IPS-18c (cell line): ENCODE measurements at regions not wholly inside any gene's neighbourhood (a gene's known extent, or its start where the extent isn't known, plus 50 kb on each side); places are given as distances from the start of the nearest gene placed in this dataset.
"Not testable (repeated sequence)": the region's sequence is repeated elsewhere in the genome, so short reads cannot be mapped to it uniquely, and the experiment has no call there.

Experiments
- H3K4me3 ChIP-seq: 2 replicates; pipeline ENCODE4 v1.7.0; 2013; ENCODE audit warnings: low read depth, mild to moderate bottlenecking, low read length, moderate library complexity; ENCODE audit not compliant: insufficient read depth
- H3K9me3 ChIP-seq: one replicate; pipeline ENCODE4 v1.6.1; 2013; ENCODE audit warnings: mild to moderate bottlenecking, low read length, moderate library complexity; ENCODE audit not compliant: control insufficient read depth, insufficient read depth

DNA sequence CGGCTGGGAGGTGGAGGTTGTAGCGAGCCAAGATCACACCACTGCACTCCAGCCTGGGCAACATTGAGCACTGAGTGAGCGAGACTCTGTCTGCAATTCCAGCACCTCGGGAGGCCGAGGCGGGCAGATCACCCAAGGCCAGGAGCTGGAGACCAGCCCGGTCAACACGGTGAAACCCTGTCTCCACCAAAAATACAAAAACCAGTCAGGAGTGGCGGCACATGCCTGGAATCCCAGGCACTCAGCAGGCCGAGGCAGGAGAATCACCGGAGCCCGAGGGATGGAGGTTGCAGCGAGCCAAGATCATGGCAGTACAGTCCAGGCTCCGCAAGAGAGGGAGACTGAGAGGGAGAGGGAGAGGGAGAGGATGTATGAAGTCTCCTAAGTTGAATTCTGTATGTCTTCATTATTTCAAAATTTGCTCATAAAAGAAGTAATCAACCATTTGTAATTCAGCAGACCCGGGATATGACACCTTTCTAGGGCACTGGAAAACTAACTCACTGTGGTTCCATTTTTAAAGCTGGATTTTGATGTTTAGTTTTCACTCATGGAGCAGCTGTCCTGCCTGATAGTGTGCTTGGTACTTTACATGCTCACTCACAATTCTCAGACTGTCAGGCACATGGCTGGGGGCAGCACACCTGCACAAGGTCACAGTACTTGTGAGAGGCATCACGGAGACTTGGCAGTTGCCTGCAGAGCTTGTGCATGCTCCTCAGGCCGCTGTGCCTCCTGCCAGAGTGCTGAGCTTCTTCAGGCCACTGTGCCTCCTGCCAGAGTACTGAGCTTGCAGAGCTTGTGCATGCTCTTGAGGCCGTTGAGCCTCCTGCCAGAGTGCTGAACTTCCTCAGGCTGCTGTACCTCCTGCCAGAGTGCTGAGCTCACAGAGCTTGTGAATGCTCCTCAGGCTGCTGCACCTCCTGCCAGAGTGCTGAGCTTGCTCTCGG is 106.2 kb downstream of the ERMARD start:
- Histone ChIP-seq H3K4me3 (no peak overlapping the region), H3K9me3 (peaks cover 10% of the 10 kb centered on the region)

DNA sequence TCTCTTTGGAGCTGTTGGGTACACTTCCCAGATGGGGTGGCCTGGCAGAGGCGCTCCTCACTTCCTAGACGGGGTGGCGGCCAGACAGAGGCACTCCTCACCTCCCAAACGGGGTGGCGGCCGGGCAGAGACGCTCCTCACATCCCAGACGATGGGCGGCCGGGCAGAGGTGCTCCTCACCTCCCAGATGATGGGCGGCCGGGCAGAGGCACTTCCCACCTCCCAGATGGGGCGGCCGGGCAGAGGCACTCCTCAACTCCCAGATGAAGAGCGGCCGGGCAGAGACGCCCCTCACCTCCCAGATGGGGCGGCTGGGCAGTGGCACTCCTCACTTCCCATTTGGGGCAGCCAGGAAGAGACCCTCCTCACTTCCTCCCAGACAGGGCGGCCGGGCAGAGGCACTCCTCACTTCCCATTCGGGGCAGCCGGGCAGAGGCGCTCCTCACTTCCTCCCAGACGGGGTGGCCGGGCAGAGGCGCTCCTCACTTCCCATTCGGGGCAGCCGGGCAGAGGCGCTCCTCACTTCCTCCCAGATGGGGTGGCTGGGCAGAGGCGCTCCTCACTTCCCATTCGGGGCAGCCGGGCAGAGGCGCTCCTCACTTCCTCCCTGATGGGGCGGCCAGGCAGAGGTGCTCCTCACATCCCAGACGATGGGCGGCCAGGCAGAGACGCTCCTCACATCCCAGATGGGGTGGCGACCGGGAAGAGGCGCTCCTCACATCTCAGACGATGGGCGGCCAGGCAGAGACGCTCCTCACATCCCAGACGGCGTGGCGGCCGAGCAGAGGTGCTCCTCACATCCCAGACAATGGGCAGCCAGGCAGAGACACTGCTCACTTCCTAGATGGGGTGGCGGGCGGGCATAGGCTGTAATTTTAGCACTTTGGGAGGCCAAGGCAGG is 105.3 kb downstream of the ERMARD start:
- not testable (repeated sequence) for H3K4me3 ChIP-seq
- H3K9me3 ChIP-seq, result peaks cover 12% of the 10 kb centered on the region

DNA sequence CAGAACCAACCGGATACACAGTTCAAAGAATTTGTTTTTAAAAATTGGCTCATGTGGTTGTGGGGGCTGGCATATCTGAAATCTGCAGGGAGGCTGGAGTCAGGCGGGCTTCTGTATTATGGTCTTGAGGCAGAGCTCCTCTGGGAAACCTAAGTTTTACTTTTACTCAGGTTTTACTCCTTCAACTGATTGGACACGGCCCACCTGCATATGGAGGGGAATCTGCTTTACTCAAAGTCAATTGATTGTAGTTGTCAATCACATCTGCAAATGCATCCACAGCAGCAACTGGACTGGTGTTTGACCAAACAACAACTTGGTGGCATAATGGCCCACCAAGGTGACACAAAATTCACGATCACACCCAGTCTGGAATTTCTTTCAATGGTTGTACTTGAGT is 103.4 kb downstream of the ERMARD start:
- H3K4me3 ChIP-seq, result no peak overlapping the region

DNA sequence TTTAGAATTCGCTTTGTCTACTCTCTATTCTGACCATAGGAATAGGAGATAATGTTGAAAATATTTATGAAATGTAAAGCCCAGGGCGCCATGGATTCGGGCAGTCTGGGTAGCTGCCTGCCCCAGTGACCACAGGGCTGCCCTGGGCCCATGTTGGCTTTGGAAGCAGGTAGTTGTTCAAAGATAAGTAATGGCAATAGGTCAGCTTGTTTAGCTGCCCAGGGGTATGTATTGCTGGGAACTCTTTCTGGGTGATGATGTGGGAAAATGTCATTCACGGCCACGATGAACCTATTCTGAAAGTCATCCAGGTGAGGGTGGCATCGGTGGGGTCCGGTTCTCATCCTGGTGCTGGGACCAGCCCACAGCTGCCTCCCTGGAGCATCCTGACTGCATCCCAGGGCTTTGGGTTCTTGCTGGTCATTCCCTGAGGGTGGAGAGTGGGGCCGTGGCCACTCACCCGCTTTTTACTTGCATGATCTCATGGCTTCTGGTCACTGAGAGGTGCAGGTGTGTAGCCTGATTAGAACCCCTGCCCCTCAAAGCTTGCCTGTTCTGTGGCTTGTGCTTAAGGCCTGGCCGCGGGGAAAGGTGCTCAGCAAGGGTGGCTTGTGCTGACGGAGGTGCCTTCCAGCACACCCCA is 102.8 kb downstream of the ERMARD start:
- no peak overlapping the region for H3K4me3 ChIP-seq
- H3K9me3 ChIP-seq, result peaks cover 12% of the 10 kb centered on the region

More for the DNA sequence above, 103.4 kb downstream of the ERMARD start:
- peaks cover 12% of the 10 kb centered on the region for H3K9me3 ChIP-seq

DNA sequence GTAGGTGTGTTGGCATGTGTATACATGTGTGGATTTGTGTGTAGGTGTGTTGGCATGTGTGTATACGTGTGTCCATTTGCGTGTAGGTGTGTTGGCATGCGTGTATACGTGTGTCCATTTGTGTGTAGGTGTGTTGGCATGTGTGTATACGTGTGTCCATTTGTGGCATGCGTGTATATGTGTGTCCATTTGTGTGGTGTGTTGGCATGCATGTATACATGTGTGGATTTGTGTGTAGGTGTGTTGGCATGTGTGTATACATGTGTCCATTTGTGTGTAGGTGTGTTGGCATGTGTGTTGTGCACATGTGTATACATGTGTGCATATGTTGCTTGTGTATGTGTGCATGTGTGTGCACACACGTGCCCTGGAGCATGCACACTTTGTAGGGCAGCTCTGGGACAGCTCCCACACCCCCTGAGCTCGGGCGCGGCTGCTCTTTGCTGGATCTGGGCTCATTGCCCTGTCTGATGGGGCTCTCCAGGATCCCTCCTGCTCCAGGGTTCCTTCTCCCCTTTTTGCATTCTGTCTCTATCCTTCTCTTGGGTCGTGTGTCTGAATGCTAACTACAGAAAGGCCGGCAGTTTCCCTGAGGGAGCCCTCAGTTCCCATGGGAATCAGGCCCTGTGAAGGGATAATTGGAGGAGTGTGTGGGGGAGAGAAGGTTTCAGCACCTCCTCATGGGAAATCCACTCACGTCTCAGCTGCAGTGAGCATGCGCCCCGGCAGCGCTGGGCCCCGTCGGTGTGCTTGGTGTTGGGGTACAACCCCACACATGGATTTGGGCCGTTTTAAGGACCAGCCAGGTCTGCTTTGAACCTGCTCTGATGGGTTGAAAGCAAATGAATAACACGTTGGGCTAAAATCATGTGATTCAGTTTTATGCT is 102.0 kb downstream of the ERMARD start:
- H3K4me3 ChIP-seq, result no peak overlapping the region
- peaks cover 12% of the 10 kb centered on the region for H3K9me3 ChIP-seq

DNA sequence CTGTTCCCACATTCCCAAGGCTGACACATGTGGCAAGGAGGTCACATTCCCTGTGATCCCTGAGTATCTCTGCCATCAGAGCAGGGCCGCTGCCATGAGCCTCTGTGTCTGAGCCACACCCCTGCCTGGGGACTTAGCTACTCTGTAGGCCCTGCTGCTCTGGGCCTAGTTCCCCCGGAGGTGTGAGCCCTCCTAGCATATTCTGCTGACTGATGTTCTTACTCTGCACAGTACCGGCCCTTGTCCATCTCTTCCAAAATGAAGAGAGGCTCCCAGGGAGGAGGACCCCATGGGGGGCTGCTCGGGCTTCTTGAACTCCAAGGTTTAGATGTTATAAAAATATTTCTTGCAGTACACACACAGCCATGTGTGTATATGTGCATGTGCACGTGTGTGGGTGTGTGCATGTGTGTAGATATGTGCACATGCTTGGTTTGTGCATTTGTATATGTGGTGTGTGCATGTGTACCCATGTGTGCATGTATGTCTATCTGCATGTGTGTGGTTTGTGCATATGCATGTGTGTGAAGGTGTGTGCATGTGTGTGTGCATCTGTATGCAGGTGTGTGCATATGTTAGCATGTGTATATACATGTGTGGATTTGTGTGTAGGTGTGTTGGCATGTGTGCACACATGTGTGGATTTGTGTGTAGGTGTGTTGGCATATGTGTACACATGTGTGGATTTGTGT is 101.2 kb downstream of the ERMARD start:
- Histone ChIP-seq H3K9me3 (peaks cover 8% of the 10 kb centered on the region), H3K4me3 (no peak overlapping the region)

DNA sequence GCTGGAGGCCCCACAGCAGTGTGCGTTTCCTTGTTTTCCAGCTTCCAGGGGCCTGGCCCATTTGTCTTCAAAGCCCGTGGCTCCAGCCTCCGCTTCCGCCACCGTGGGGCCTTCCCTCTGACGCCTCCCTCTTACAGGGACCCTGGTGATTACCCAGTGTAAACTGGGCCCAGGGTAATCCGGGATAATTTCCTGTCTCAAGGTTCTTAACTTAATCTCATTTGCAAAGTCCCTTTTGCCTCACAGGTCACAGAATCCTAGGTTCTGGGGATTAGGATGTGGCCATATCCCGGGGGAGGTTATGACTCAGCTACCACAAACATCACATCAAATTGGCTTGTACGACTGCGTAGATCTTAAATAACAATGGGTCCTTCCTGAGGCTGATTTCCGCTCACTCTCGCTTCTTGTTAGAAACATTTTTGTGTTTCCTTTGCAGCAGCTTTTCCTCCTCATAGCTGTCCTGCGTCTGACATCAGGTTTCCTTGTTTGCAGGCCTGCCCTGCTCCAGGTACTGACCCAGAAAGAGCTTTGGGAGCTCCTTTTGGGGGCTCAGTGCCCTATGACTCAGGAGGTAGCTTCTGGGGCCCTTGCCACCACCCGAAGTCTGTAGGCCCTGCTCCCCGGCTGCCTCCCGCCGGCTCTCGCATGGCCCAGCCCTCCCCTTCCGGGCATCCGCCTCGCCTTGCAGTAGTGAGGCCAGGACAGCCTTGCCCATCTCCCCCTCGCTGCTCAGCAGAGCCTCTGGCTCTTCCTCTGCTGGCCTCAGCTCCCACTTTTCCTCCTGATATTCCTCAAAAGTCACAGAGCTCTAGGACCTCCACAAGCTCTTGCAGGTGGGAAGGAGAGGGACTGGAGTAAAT is 100.5 kb downstream of the ERMARD start:
- Histone ChIP-seq H3K9me3 (peaks cover 4% of the 10 kb centered on the region), H3K4me3 (no peak overlapping the region)

DNA sequence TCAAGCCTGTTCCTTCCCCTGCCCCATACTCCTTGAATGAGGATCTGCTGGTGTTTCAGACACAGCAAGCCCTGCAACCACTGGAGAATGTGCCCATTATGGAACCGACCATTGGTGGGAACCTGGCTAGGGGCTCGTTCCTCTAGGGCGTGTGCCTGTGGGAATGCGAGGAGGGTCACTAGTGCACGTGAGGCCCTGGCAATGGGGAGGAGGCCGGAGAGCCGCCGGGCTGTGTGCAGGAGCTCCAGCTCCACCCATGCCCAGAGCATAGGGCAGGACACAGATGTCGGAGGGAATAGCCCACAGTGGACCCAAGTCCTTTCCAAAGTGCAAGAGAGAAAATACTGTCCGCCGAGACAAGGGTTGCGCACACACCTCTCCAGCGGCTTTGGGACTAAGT is 99.3 kb downstream of the ERMARD start:
- Histone ChIP-seq H3K9me3 (peaks cover 4% of the 10 kb centered on the region), H3K4me3 (no peak overlapping the region)

DNA sequence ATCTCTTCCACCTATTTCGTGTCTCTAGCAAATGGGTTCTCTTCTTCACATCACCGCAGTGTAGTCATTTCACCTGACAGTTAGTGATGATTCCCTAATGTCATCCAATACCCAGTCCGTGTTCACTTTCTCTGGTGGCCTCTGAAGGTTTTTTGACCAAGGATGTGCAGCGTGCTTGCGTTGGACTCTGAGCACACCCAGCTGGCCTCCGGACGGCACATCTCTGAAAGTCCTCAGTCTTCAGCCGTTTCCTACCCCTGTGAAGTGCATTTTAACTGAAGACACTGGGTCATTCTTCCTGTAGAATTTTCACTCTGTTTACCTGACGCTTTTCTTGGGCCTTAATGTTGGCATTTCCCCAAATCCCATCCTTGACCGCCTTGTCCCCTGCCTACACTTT is 98.7 kb downstream of the ERMARD start:
- Histone ChIP-seq H3K4me3 (no peak overlapping the region), H3K9me3 (peaks cover 4% of the 10 kb centered on the region)

DNA sequence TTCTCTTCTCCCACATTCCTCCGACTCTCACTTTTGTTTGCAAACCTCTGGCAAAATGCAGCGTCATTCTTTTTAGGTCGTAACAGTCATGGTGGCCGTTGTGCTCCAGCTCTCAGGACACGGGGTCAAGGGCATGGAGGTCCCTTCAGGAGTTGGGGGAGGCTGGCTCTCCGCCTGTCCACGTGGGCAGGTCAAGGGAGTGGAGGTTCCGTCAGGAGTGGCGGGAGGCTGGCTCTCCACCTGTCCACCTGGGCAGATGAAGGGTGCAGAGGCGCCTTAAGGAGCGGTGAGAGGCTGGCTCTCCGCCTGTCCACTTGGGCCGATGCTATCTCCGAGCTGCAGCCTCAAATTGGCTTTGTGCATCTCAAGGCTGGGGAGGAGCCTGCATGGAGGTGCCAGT is 98.0 kb downstream of the ERMARD start:
- H3K9me3 ChIP-seq, result peaks cover 4% of the 10 kb centered on the region
- no peak overlapping the region for H3K4me3 ChIP-seq

DNA sequence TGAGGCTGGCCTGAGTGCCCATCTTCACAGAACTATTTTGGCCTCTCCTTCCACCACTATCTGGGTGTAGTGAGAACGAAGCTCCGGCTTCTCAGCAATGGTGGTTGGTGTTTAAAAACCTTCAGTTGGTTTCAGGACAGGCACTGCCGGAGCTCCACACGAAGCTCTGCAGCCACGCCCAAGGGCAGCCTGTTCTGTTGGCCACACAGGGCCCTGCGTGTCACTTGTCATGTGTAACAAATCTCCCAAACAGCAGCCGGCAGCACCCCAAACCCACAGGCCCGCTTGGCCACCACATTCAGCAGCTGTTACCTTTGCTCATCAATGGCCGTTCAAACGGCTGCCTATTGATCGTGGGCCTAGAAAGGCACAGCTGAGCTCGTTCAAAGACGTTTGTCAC is 97.5 kb downstream of the ERMARD start:
- no peak overlapping the region for H3K4me3 ChIP-seq
- peaks cover 4% of the 10 kb centered on the region for H3K9me3 ChIP-seq

DNA sequence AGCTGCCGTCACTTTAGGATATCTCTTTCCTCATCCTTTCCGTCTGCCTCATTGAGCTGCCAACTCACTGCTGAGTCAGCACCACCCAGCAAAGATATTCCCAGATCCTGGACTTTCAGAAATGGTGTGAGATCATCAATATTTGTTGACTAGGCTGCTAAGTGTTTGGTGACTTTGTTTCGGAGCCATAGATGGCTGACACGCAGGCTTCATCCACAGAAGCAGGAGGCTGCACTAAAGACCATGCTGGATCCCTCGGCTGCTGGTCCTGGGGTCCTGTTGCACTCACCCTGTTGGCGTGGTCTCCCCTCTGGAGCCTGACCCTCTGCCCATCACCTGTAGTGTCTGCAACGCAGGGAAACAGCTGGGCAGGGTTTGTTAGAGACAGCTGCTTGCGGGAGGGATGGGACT is 96.5 kb downstream of the ERMARD start:
- Histone ChIP-seq H3K9me3 (peaks cover 4% of the 10 kb centered on the region), H3K4me3 (no peak overlapping the region)

DNA sequence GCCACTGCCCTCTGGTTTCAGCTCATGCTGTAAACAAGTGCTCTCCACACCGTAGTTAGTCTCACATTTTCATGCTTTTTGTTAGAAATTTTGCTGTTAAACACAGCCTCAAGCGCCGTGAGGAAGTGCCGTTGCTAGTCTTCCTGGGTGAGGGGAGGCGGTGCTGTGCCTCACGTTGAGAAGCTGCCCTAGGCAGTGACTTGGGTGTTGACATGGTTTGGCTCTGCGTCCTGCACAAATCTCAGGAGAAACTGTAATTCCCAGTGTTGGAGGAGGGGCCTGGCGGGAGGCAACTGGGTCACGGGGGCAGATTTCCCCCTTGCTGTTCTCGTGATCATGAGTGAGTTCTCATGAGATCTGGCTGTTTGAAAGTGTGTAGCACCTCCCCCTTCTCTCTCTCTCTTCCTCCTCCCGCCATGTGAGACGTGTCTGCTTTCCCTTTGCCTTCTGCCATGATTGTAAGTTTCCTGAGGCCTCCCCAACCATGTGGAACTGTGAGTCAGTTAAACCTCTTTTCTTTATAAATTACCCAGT is 95.8 kb downstream of the ERMARD start:
- no peak overlapping the region for H3K4me3 ChIP-seq

DNA sequence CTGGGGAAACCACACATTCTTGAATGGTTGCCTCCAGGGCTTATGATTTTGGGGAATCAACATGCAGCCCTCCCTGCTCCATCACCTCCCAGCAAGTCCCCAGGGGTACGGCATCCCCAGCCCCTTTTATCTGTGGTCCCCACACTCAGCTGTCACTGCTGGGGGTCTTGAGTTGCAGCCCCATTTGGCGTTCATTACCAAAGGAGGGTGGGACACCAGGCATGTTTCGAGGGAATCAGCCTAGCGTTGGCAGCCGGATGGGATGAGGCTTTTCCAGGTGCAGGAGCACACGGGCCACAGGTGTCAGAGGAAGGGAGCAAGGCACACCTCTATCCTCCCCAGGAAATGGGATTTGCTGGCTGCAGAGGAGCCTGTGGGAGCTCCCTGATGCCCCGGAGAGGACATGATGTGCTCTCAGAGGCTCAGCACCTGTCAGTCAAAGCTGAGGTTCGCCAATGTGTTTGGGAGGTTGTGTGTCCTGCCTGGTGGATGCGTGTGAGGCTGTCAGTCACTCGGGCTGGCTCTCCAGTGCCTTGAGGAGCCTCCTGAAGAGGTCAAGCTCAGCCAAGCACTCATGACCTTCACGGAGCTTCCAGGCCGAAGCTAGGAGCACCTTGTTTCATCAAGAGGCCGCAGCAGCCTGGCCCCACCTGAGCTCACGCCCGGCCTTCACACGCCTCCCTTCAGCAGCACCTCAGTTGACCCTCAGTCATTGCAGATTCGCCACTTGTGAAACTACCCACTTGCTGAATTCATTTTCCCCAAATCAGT is 95.0 kb downstream of the ERMARD start:
- H3K4me3 ChIP-seq, result no peak overlapping the region

More for the DNA sequence above, 95.8 kb downstream of the ERMARD start:
- H3K9me3 ChIP-seq, result peaks cover 2% of the 10 kb centered on the region

More for the DNA sequence above, 95.0 kb downstream of the ERMARD start:
- H3K9me3 ChIP-seq, result peaks cover 2% of the 10 kb centered on the region
